ENCODE measurements at regions not wholly inside any gene's neighbourhood (a gene's known extent, or its start where the extent isn't known, plus 50 kb on each side); places are given as distances from the start of the nearest gene placed in this dataset.

DNA sequence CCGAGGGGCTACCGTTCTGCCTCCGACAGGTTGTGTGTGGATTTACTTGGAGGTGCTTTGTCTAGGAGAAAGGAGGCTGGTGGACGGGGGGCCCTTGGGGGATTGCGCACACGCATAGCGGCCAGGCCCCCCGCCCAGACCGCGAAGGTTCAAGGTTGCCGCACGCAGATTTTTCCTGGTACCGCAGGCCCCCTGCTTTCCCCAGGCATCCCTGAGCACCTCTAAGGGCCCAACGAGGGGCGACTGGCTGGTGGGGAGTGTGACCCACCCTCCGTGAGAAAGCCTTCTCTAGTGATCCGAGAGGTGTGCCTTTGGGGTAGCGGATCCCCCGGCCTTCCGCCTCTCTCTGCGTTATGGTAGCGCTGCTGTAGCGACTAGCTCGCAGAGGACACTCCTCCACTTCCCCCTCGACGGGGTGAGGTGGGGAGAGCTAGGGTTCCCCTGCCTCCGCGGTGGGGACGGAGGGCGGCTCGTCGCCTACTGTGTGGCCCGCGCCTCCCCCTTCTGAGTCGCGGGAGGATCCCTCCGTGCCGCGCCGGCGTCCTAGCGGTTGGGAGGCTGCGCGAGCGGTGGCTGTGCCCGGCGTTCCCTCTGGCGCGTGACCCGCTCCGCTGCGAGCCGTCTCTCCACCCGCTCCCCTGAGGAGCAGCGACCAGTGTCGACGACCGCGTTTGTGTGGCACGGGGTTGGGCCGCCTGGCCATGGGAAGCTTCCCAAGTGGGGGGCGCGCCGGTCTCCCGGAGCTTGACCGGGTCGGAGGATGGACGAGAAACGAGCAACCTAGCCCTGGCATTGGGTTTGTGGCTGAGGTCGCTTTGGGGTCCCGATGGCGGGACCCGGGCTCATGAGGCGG is 3900.0 kb upstream of the OR11H1 start:
- TF ChIP-seq RAD21 (IDR thresholded peaks at IDR 0.05) (no peak), RXRA (IDR thresholded peaks at IDR 0.05) (no peak), NR2F2 (IDR thresholded peaks at IDR 0.05) (no peak)
- TF ChIP-seq, protein P1, sequence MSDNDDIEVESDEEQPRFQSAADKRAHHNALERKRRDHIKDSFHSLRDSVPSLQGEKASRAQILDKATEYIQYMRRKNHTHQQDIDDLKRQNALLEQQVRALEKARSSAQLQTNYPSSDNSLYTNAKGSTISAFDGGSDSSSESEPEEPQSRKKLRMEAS (IDR thresholded peaks at IDR 0.05), result no peak
- TF ChIP-seq, protein P2, sequence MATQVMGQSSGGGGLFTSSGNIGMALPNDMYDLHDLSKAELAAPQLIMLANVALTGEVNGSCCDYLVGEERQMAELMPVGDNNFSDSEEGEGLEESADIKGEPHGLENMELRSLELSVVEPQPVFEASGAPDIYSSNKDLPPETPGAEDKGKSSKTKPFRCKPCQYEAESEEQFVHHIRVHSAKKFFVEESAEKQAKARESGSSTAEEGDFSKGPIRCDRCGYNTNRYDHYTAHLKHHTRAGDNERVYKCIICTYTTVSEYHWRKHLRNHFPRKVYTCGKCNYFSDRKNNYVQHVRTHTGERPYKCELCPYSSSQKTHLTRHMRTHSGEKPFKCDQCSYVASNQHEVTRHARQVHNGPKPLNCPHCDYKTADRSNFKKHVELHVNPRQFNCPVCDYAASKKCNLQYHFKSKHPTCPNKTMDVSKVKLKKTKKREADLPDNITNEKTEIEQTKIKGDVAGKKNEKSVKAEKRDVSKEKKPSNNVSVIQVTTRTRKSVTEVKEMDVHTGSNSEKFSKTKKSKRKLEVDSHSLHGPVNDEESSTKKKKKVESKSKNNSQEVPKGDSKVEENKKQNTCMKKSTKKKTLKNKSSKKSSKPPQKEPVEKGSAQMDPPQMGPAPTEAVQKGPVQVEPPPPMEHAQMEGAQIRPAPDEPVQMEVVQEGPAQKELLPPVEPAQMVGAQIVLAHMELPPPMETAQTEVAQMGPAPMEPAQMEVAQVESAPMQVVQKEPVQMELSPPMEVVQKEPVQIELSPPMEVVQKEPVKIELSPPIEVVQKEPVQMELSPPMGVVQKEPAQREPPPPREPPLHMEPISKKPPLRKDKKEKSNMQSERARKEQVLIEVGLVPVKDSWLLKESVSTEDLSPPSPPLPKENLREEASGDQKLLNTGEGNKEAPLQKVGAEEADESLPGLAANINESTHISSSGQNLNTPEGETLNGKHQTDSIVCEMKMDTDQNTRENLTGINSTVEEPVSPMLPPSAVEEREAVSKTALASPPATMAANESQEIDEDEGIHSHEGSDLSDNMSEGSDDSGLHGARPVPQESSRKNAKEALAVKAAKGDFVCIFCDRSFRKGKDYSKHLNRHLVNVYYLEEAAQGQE (IDR thresholded peaks at IDR 0.05), result no peak
- Histone ChIP-seq H3K27ac (ENCODE audit: low read depth in 1 of 2, low read length in 2 of 2) (no peak overlapping the region), H3K4me3 (ENCODE audit: low read depth in 1 of 3, low read length in 3 of 3) (peak overlapping the region in 1 of 3 donors; percentile 12), H3K4me1 (ENCODE audit: control insufficient read depth in 4 of 4, insufficient read depth in 4 of 4, low read length in 3 of 4) (no peaks in the 10 kb centered on the region), H3K9me3 (ENCODE audit: control insufficient read depth in 4 of 4, low read length in 3 of 4) (peaks cover 2 to 20% (median 17%) of the 10 kb centered on the region in 4 donors), H3K27me3 (ENCODE audit: control insufficient read depth in 4 of 4, insufficient read depth in 4 of 4, low read length in 3 of 4) (no peaks in the 10 kb centered on the region), H3K9ac (ENCODE audit: low read depth in 1 of 2, low read length in 2 of 2) (no peak overlapping the region), H3K36me3 (ENCODE audit: control insufficient read depth in 4 of 4, insufficient read depth in 3 of 4, low read depth in 1 of 4, low read length in 3 of 4) (no peaks in the 10 kb centered on the region)
- WGBS, result 94% methylated on average over 74 of the region's 74 CpGs
- no peak for DNase-seq (ENCODE audit: low spot score)

DNA sequence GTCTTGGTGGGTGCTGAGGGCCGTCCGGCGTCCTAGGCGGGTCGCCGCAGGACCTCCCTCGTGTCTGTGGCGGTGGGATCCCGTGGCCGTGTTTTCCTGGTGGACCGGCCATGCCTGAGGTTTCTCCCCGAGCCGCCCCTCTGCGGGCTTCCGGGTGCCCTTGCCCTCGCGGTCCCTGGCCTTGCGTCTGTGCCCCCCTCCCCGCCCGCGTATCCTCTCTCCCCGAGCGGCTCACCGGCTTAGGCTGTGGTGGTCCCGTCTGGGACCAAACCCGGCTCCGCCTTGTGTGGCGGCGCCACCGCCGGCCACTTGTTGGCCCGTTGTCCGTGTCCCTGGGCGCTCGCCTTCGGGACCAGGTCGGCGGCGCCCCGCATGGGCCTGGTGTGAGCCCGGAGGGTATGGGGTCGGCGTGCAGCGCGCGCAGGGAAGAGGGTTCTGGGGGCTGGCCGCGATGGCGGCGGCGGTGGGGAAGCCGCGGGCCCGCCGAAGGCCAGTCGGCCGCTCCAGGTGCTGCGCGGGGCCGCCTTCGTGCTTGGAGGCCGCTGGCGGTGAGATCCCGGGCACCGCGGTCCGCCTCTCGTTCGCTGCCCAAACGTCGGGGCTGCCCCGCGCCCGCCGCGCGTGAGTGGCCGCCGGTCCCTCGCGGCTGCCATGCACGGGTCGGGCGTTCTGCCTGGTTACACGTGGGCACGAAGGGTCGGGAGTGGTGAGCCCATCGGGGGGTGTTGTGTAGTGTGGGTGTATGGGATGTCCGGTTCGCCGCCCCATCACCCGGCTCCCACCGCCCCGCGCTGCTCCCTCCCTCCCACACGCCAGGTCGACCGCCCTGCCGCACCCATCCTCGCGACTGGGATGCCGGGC is 3899.1 kb upstream of the OR11H1 start:
- H3K9ac ChIP-seq (ENCODE audit: low read depth in 1 of 2, low read length in 2 of 2), result no peak overlapping the region
- WGBS, result 92% methylated on average over 102 of the region's 102 CpGs
- H3K4me1 ChIP-seq (ENCODE audit: control insufficient read depth in 4 of 4, insufficient read depth in 4 of 4, low read length in 3 of 4), result no peaks in the 10 kb centered on the region
- H3K36me3 ChIP-seq (ENCODE audit: control insufficient read depth in 4 of 4, insufficient read depth in 3 of 4, low read depth in 1 of 4, low read length in 3 of 4), result no peaks in the 10 kb centered on the region
- H3K27ac ChIP-seq (ENCODE audit: low read depth in 1 of 2, low read length in 2 of 2), result no peak overlapping the region
- no peaks in the 10 kb centered on the region for H3K27me3 ChIP-seq (ENCODE audit: control insufficient read depth in 4 of 4, insufficient read depth in 4 of 4, low read length in 3 of 4)
- TF ChIP-seq SP1 (IDR thresholded peaks at IDR 0.05) (no peak), FOXA2 (IDR thresholded peaks at IDR 0.05) (no peak), YY1 (IDR thresholded peaks at IDR 0.05) (no peak), NR2F2 (IDR thresholded peaks at IDR 0.05) (no peak), EGR1 (IDR thresholded peaks at IDR 0.05; ENCODE audit: low read depth in 2 of 2) (no peak), GABPA (IDR thresholded peaks at IDR 0.05 in 1 of 2, conservative IDR thresholded peaks at IDR 0.05 in 1 of 2) (no peak), RAD21 (IDR thresholded peaks at IDR 0.05) (no peak), FOXA1 (IDR thresholded peaks at IDR 0.05) (no peak), JUND (IDR thresholded peaks at IDR 0.05) (no peak), HNF4A (conservative IDR thresholded peaks at IDR 0.05) (no peak), RXRA (IDR thresholded peaks at IDR 0.05) (no peak), TAF1 (conservative IDR thresholded peaks at IDR 0.05) (no peak), HNF4G (IDR thresholded peaks at IDR 0.05) (no peak)
- TF ChIP-seq, protein P1 (IDR thresholded peaks at IDR 0.05), result no peak
- TF ChIP-seq, protein P2 (IDR thresholded peaks at IDR 0.05), result no peak
- TF ChIP-seq, protein P3, sequence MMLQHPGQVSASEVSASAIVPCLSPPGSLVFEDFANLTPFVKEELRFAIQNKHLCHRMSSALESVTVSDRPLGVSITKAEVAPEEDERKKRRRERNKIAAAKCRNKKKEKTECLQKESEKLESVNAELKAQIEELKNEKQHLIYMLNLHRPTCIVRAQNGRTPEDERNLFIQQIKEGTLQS (IDR thresholded peaks at IDR 0.05), result no peak
- TF ChIP-seq, protein P4, sequence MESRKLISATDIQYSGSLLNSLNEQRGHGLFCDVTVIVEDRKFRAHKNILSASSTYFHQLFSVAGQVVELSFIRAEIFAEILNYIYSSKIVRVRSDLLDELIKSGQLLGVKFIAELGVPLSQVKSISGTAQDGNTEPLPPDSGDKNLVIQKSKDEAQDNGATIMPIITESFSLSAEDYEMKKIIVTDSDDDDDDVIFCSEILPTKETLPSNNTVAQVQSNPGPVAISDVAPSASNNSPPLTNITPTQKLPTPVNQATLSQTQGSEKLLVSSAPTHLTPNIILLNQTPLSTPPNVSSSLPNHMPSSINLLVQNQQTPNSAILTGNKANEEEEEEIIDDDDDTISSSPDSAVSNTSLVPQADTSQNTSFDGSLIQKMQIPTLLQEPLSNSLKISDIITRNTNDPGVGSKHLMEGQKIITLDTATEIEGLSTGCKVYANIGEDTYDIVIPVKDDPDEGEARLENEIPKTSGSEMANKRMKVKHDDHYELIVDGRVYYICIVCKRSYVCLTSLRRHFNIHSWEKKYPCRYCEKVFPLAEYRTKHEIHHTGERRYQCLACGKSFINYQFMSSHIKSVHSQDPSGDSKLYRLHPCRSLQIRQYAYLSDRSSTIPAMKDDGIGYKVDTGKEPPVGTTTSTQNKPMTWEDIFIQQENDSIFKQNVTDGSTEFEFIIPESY (IDR thresholded peaks at IDR 0.05), result no peak
- TF ChIP-seq, protein P5, sequence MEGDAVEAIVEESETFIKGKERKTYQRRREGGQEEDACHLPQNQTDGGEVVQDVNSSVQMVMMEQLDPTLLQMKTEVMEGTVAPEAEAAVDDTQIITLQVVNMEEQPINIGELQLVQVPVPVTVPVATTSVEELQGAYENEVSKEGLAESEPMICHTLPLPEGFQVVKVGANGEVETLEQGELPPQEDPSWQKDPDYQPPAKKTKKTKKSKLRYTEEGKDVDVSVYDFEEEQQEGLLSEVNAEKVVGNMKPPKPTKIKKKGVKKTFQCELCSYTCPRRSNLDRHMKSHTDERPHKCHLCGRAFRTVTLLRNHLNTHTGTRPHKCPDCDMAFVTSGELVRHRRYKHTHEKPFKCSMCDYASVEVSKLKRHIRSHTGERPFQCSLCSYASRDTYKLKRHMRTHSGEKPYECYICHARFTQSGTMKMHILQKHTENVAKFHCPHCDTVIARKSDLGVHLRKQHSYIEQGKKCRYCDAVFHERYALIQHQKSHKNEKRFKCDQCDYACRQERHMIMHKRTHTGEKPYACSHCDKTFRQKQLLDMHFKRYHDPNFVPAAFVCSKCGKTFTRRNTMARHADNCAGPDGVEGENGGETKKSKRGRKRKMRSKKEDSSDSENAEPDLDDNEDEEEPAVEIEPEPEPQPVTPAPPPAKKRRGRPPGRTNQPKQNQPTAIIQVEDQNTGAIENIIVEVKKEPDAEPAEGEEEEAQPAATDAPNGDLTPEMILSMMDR (IDR thresholded peaks at IDR 0.05; ENCODE audit: low read depth, low read length, missing input control), result no peak
- no peak for DNase-seq (ENCODE audit: low spot score)
- H3K4me3 ChIP-seq (ENCODE audit: low read depth in 1 of 3, low read length in 3 of 3), result no peak overlapping the region
- peaks cover 2 to 20% (median 17%) of the 10 kb centered on the region in 4 donors for H3K9me3 ChIP-seq (ENCODE audit: control insufficient read depth in 4 of 4, low read length in 3 of 4)
